Endothelial cell (in vitro differentiated cells): ENCODE measurements at regions not wholly inside any gene's neighbourhood (a gene's known extent, or its start where the extent isn't known, plus 50 kb on each side); places are given as distances from the start of the nearest gene placed in this dataset.
"Not testable (repeated sequence)": the region's sequence is repeated elsewhere in the genome, so short reads cannot be mapped to it uniquely, and the experiment has no call there.

Experiments
- DNase-seq: peaks from one replicate; pipeline ENCODE4 v3.0.0; 2021; ENCODE audit warnings: low spot score
- H3K27ac Mint-ChIP-seq: one replicate; pipeline ENCODE4 v1.8.0; 2021; ENCODE audit warnings: mixed read lengths, inconsistent platforms; ENCODE audit not compliant: unreplicated experiment
- H3K27me3 Mint-ChIP-seq: one replicate; pipeline ENCODE4 v1.8.0; 2021; ENCODE audit warnings: mild to moderate bottlenecking, moderate library complexity, mixed read lengths, inconsistent platforms; ENCODE audit not compliant: unreplicated experiment
- H3K36me3 Mint-ChIP-seq: one replicate; pipeline ENCODE4 v1.8.0; 2021; ENCODE audit warnings: mild to moderate bottlenecking, low read depth, mixed read lengths, inconsistent platforms; ENCODE audit not compliant: unreplicated experiment
- H3K4me1 Mint-ChIP-seq: one replicate; pipeline ENCODE4 v1.8.0; 2021; ENCODE audit warnings: mild to moderate bottlenecking, mixed read lengths, inconsistent platforms; ENCODE audit not compliant: unreplicated experiment
- H3K4me3 Mint-ChIP-seq: one replicate; pipeline ENCODE4 v1.8.0; 2021; ENCODE audit warnings: mild to moderate bottlenecking, mixed read lengths, inconsistent platforms; ENCODE audit not compliant: unreplicated experiment
- H3K9me3 Mint-ChIP-seq: one replicate; pipeline ENCODE4 v1.8.0; 2021; ENCODE audit warnings: mixed read lengths, inconsistent platforms; ENCODE audit not compliant: unreplicated experiment
- TF ChIP-seq, protein P1 (sequence below): fragments of 200-600 bp; sonication (generic); IDR thresholded peaks from one replicate; pipeline ENCODE4 v1.5.0; 2021; ENCODE audit warnings: antibody characterized with exemption; ENCODE audit not compliant: unreplicated experiment

DNA sequence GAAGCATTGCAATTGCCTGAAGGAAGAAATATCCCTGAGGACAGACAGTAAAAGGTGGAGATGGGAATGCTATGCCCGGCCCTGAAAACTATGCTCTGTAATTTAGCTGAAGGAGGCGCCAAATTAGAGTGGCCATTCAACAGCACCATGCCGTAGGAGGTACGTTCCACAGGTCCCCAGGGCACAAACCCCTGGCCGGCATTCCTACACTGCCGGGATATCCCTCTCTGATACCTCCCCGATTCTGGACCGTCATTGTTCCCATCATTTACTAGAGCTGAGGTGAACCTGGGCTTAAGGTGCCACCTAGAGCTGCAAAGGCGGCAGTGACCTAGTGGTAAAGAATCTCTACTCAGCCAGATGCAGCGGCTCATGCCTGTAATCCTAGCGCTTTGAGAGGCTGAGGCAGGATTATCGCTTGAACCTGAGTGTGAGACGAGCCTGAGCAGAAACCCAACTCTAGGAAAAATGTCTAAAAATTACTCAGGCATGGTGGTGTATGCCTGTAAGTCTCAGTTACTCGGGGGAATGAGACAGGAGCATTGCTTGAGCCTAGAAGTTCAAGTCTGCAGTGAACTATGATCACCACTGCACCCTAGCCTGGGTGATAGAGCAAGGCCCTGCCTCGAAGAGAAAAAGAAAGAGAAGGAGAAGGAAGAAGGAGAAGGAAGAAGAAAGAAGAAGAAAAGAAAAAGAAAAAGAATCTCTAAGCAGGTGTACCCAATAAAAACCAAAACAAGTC lies 53.0 kb upstream of the TNKS2 start:
- peak; percentile 26 for DNase-seq
- TF ChIP-seq, protein P1, sequence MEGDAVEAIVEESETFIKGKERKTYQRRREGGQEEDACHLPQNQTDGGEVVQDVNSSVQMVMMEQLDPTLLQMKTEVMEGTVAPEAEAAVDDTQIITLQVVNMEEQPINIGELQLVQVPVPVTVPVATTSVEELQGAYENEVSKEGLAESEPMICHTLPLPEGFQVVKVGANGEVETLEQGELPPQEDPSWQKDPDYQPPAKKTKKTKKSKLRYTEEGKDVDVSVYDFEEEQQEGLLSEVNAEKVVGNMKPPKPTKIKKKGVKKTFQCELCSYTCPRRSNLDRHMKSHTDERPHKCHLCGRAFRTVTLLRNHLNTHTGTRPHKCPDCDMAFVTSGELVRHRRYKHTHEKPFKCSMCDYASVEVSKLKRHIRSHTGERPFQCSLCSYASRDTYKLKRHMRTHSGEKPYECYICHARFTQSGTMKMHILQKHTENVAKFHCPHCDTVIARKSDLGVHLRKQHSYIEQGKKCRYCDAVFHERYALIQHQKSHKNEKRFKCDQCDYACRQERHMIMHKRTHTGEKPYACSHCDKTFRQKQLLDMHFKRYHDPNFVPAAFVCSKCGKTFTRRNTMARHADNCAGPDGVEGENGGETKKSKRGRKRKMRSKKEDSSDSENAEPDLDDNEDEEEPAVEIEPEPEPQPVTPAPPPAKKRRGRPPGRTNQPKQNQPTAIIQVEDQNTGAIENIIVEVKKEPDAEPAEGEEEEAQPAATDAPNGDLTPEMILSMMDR, result no peak
- Mint-ChIP-seq H3K27me3 (no peaks in the 10 kb centered on the region), H3K36me3 (no peaks in the 10 kb centered on the region), H3K4me3 (no peak overlapping the region), H3K4me1 (peaks cover 3% of the 10 kb centered on the region), H3K27ac (no peak overlapping the region), H3K9me3 (no peaks in the 10 kb centered on the region)

GRCh38 chr10:91743465-91743864 lies 54.8 kb upstream of the TNKS2 start:
- H3K4me3 Mint-ChIP-seq, result no peak overlapping the region
- H3K27me3 Mint-ChIP-seq, result no peaks in the 10 kb centered on the region
- TF ChIP-seq, protein P1, result no peak
- no peak for DNase-seq
- H3K27ac Mint-ChIP-seq, result no peak overlapping the region
- peaks cover 3% of the 10 kb centered on the region for H3K4me1 Mint-ChIP-seq
- H3K36me3 Mint-ChIP-seq, result no peaks in the 10 kb centered on the region
- H3K9me3 Mint-ChIP-seq, result no peaks in the 10 kb centered on the region

DNA sequence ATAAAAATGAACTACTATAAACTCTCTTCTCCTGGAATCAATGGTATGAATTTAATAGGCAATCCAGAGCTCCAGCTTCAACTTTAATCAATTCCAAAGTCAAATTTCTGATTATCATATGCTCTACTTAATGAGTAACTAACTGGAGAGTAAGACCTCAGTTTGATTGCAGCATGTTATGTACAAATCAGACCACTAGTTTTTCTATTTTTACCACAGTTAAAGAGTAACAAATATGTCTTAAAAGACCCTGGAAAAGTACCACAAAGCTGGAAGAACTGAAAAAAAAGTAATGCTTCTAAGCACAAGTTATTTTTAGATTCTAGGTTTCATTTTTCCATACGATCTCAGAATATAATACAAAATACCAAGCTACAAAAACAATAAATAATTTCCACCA lies 56.0 kb upstream of the TNKS2 start:
- Mint-ChIP-seq H3K36me3 (no peaks in the 10 kb centered on the region), H3K27me3 (no peaks in the 10 kb centered on the region), H3K4me3 (no peak overlapping the region), H3K9me3 (no peaks in the 10 kb centered on the region), H3K4me1 (peaks cover 3% of the 10 kb centered on the region), H3K27ac (no peak overlapping the region)
- TF ChIP-seq, protein P1, result no peak
- no peak for DNase-seq

DNA sequence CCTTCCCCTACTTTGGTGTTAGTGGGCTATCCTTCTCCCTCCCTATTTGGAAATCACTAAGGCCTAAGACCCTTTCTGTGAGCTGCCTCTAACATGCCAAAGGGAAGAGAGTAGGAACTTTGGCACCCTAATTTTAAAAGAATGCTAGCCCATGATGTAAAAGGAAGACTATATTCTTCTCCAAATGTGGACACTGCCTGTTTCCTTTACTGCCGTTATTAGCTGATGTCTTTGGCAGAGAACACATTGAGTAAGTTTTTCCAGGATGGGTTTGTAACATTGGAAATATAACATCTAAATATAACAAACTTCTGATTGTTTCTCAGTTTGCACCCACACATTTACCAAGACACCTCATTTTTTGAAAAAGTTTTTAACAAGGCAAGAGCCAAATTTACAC lies 56.9 kb upstream of the TNKS2 start:
- Mint-ChIP-seq H3K27me3 (no peaks in the 10 kb centered on the region), H3K9me3 (no peaks in the 10 kb centered on the region), H3K4me1 (peaks cover 3% of the 10 kb centered on the region), H3K36me3 (no peaks in the 10 kb centered on the region), H3K27ac (no peak overlapping the region), H3K4me3 (no peak overlapping the region)
- no peak for DNase-seq
- TF ChIP-seq, protein P1, result no peak

- no peaks in the 10 kb centered on the region for H3K9me3 Mint-ChIP-seq
- no peak overlapping the region for H3K27ac Mint-ChIP-seq
- no peaks in the 10 kb centered on the region for H3K27me3 Mint-ChIP-seq
- TF ChIP-seq, protein P1, result no peak
- peaks cover 3% of the 10 kb centered on the region for H3K4me1 Mint-ChIP-seq
- no peak for DNase-seq
- H3K4me3 Mint-ChIP-seq, result no peak overlapping the region
- H3K36me3 Mint-ChIP-seq, result no peaks in the 10 kb centered on the region
Observed at GRCh38 chr10:91740353-91740924, 57.8 kb upstream of the TNKS2 start.

DNA sequence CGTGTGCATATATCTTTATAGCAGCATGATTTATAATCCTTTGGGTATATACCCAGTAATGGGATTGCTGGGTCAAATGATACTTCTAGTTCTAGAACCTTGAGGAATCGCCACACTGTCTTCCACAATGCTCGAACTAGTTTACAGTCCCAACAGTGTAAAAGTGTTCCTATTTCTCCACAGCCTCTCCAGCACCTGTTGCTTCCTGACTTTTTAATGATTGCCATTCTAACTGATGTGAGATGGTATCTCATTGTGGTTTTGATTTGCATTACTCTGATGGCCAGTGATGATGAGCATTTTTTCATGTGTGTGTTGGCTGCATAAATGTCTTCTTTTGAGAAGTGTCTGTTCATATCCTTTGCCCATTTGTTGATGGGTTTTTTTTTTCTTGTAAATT lies 66.0 kb upstream of the TNKS2 start:
- not testable (repeated sequence) for H3K36me3 Mint-ChIP-seq, DNase-seq, H3K27ac Mint-ChIP-seq, H3K4me3 Mint-ChIP-seq, H3K27me3 Mint-ChIP-seq, H3K4me1 Mint-ChIP-seq, H3K9me3 Mint-ChIP-seq

DNA sequence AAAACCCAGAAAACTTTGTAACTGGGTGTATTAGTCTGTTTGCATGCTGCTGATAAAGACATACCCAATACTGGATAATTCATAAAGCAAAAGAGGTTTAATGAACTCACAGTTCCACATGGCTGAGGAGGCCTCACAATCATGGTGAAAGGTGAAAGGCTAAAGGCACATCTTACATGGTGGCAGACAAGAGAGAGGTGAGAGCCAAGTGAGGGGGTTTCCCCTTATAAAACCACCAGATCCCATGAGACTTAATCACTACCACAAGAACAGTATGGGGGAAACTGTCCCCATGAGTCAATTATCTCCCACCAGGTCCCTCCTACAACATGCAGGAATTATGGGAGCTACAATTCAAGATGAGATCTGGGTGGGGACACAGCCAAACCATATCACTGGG lies 68.9 kb upstream of the TNKS2 start:
- DNase-seq, H3K9me3 Mint-ChIP-seq, H3K27ac Mint-ChIP-seq, H3K4me1 Mint-ChIP-seq, H3K27me3 Mint-ChIP-seq, H3K36me3 Mint-ChIP-seq, H3K4me3 Mint-ChIP-seq: not testable (repeated sequence)
